ENCODE measurements at regions not wholly inside any gene's neighbourhood (a gene's known extent, or its start where the extent isn't known, plus 50 kb on each side); places are given as distances from the start of the nearest gene placed in this dataset.
A peak's percentile ranks its signal among the peaks of the same experiment; 100 is the strongest.
"Not testable (repeated sequence)": the region's sequence is repeated elsewhere in the genome, so short reads cannot be mapped to it uniquely, and the experiment has no call there.

DNA sequence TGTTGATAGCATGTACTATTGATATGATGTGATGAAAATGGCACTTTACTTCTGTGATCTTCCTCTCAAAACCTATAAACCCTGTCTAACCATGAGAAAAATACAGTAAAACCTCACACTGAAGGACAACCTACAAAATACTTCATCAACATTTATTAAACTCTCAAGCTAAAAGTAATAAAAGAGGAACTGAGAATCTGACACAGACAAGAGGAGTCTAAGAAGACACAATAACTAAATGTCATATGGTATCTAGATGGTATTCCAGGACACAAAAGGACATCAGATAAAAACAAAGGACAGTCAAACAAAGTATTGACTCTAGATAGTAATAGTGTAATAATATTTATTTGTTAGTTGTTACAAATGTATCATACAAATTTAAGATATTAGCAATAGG, 655.3 kb downstream of the SH3BGRL start:
- DNase-seq = no peak

GRCh38 chrX:81866873-81867272, 665.0 kb downstream of the SH3BGRL start:
- no peak for DNase-seq

DNA sequence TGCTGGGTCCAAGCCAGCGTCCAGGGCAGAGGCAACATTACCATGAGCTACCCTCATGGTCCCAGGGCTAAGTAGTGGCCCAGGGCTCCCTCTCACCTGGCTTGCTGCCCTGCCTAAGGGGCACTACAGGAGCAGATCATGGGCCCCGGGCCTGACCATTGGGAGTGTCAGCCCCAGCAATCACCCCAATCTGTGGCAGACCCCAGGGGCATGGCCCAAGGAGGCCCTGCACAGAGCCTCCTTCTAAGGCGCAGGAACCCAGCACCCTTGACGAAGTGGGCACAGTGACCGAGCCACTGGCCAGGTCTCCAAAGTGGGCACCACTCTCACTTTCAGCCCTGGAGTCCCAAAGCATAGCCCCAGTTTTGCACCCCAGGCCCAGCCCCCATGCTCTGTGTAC, 667.1 kb downstream of the SH3BGRL start:
- DNase-seq = no peak

GRCh38 chrX:81874807-81875206, 672.9 kb downstream of the SH3BGRL start:
- no peak for DNase-seq

- DNase-seq = no peak
These were observed 673.9 kb downstream of the SH3BGRL start for GRCh38 chrX:81875800-81876199.

GRCh38 chrX:81876437-81876836, 674.5 kb downstream of the SH3BGRL start:
- no peak for DNase-seq

DNA sequence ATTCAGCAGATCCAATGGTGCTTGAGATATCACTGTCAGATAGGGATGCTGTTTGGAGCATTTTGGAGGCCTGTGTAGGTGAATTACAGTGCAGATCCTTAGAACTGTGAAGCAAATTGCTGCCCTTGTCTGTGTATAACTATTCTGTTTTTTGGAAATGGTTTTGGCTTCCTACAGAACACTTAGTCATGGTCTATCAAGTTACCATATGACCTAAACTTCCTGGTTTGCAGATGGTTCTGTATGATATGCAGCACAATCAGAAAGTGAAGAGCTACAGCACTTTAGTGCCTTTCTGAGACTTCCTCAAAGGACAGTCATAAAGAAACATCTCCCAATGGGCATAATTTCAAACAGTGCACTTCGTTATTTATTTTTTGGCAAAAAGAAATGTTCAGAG, 688.6 kb downstream of the SH3BGRL start:
- no peak for DNase-seq

- no peak for DNase-seq
These were observed 698.6 kb downstream of the SH3BGRL start for GRCh38 chrX:81900522-81900921.

GRCh38 chrX:81925812-81926211, 723.9 kb downstream of the SH3BGRL start:
- no peak for DNase-seq

- not testable (repeated sequence) for DNase-seq
These were observed 744.0 kb downstream of the SH3BGRL start for GRCh38 chrX:81945911-81946310.

GRCh38 chrX:81957318-81957717, 755.4 kb downstream of the SH3BGRL start:
- DNase-seq = no peak

DNA sequence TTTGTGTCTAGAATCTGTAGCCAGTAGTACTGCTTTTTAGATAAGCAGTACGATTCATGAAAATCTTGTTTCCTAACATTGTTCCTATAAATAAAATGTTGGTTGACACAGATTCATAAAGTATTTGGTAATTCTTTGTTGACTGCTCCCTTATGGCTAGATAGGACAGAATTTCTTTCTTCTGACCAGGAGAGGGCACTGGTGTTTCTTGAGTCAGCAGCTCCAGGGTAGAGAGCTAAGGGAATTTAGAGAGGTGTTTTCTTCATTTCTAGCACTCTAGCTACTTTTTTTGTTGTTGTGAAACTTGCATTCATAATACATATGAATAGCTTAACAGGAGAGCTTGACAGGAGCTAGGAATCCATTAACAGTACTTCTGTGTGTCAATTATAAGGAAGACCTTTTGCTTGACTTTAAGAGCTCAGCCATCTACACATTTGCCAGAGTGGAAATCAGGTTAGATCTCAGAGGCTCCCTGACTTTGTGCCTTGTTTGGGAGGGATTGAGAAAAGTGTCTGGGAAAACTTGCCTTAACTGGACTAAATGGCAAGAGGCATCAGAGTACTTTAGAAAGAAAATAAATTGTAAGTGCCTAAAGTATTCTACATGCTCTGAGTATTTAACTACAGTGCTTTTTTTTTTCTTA, 756.1 kb downstream of the SH3BGRL start:
- peak; percentile 41 for DNase-seq

DNA sequence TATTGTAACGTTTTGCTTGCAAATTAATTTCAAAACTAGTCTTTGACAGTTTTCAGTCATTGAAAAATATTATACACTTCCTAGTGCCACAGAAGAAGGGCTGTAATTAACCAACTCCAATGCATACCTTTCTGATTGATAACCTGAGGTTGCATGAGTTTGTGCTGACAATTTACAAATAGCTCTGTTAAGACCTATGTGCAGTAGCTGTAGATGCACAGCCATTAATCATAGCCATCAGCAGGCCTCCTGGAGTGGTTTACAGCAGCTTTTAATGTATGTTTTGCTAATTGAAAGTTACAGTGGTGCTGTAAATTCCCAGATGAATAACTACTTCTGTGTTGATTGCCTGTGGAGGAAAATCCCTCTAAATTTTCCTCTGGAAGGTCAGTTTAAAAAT, 758.1 kb downstream of the SH3BGRL start:
- DNase-seq = no peak

- not testable (repeated sequence) for DNase-seq
These were observed 772.5 kb downstream of the SH3BGRL start for GRCh38 chrX:81974413-81974812.

DNA sequence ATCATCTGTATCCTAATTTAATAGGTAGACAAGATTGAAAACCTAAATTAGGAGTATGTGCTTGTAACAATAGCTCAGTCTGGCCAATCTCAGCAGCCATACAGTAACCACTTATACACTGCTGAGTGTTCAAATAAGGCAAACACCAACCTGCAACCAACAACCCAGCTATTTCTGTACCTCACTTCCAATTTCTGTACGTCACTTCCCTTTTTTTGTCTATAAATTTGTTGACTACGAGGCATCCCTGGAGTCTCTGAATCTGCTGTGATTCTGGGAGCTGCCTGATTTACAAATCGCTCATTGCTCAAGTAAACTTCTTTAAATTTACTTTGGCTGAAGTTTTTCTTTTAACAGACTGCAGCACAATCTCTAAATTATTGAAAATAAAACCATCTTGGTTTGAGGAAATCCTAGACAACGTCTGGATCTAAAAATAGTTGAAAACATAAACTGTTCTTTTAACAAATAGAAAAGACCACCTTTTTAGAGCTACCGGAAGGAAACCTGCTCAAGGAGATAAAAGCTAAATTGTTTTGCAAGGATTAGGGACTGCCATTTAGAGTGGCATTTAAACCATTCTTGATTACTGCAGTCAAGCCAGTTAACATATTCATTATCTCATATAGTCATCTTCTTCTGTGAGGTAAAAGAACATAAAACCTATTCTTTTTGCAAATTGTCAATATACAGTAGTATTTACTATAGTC, 778.1 kb downstream of the SH3BGRL start:
- DNase-seq = no peak

DNA sequence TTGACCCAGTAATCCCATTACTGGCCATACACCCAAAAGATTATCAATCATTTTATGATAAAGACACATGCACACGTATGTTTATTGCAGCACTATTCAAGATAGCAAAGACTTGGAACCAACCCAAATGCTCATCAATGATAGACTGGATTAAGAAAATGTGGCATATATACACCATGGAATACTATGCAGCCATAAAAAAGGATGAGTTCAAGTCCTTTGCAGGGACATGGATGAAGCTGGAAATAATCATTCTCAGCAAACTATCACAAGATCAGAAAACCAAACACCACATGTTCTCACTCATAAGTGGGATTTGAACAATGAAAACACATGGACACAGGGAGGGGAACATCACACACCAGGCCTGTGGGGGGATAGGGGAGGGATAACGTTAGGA, 785.3 kb downstream of the SH3BGRL start:
- not testable (repeated sequence) for DNase-seq

GRCh38 chrX:81996166-81996565, 794.3 kb downstream of the SH3BGRL start:
- DNase-seq = no peak

DNA sequence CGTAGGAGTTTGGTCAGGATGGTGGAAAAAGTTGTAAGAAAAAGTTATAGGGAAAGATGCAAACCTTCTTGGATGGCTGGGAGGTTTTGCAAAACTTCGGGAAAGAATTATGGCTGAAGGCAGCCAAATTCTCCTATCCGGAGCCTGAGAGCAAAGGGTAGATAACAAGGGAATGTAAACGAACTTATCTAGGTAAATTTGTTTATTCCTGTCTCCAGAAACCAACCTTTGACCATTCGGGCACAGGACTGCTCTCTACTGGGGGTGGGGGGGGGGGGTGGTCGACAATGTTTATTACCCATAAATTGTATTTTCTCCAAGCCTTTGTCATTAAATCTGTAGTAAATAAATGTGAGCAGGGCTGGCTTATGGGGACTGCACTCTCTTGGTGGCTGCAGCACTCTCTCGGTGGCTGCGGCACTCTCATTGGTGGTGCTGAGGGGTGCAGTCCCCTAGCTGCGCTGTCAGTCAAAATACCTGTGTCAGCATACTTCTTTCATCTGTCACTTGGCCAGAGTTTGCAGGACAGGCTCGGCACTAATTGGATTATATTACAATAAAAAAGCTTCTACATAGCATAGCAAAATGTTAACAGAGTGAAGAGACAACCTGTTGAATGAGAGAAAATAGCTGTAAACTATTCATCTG, 827.8 kb downstream of the SH3BGRL start:
- DNase-seq = no peak

DNA sequence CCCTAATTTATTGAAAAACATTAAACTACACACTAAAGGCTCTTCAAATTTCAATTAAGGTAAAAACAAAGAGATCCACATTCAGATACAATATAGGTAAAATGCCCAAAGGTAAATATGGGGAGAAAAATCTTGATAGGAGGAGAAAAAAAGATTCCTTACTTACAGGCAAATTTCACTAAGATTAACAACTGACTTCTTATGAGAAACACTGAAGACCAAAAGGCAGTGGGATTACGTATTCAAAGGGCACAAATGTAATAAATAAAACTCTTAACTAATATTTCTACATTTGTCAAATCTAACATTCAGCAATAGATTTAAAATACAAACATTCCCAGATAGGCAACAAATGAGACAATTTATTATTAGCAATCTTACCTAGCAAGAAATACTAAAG, 829.3 kb downstream of the SH3BGRL start:
- DNase-seq = no peak

GRCh38 chrX:82038793-82039192, 836.9 kb downstream of the SH3BGRL start:
- DNase-seq = no peak

DNA sequence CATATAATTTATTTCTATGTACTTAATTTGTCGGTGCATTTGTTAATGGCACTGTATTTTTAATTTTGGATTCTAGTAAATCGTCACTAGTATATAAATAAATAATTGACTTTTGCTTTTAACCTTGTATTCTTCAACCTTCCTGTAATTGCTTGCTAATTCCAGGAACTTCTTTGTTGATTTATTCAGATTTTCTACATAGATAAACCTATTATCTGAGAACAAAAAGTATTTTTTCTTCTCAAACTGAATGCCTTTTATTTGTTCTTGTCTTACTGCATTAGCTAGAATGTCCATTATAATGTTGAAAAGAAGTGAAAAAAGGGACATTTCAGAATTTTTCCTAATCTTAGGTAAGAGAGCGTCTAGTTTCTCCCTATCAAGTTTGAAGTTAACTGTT, 839.1 kb downstream of the SH3BGRL start:
- no peak for DNase-seq

DNA sequence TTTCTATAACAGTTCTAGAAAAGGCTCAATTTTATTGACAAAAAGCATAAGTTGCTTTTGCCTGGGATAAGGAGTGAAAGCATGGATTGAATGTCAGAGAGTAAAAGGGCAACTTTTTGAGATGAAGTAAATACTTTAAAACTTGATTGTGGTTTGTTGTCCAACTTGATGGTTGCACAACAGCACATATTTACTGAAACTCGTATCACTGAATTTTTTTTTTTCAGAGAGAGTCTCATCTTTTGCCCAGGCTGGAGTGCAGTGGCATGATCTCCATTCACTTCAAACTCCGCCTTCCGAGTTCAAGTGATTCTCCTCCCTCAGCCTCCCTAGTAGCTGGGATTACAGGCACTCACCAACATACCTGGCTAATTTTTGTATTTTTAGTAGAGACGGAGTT, 856.8 kb downstream of the SH3BGRL start:
- no peak for DNase-seq

- DNase-seq = no peak
These were observed 869.0 kb downstream of the SH3BGRL start for GRCh38 chrX:82070948-82071347.

DNA sequence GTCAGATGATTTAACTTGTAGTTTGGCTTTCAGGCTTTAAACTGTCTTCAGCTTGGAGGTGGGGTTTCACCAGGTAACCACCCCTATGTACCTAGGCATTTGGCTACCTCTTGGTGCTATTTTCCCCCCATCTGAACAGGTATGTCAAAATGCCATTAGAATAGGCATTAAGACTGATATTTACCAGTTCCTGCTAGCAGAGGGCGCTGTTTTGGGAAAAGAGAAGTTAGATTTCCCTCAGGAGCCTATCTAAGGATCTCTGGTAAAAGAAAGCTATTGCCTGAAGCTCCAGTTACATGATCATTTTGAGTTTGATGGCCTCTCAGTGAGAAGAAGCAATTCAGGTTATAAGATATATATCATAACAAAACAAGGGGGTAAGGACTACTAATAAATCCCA, 879.1 kb downstream of the SH3BGRL start:
- no peak for DNase-seq
